MCF 10A (cell line): ENCODE measurements at regions not wholly inside any gene's neighbourhood (a gene's known extent, or its start where the extent isn't known, plus 50 kb on each side); places are given as distances from the start of the nearest gene placed in this dataset.

Experiments
- BruUV-seq: library from RNA; stranded (reverse); fragments of 400-500 nt; replicated peaks from 2 replicates; lab custom pipeline; 2021; lab: Mats Ljungman, UMichigan
- CTCF ChIA-PET: fragments of 300-600 bp; sonication (Branson Sonifier 250); formaldehyde crosslinking; extraction: SDS; loops from one replicate; lab custom pipeline; 2021; ENCODE audit warnings: antibody characterized with exemption, inconsistent platforms; lab: Yijun Ruan, JAX
- POLR2A ChIA-PET: fragments of 300-600, 350-650 bp; sonication (Branson Sonifier 250); formaldehyde crosslinking; extraction: SDS; loops from one replicate; lab custom pipeline; 2020; ENCODE audit warnings: antibody characterized with exemption, inconsistent platforms; lab: Yijun Ruan, JAX
- DNase-seq: peaks from one replicate; pipeline ENCODE4 v3.0.0-alpha.2; 2018; ENCODE audit not compliant: unreplicated experiment
- H3K27ac Mint-ChIP-seq: one replicate; pipeline ENCODE4 v1.8.0; 2022; ENCODE audit warnings: mild to moderate bottlenecking, low read depth, mixed read lengths; ENCODE audit not compliant: unreplicated experiment
- H3K27me3 Mint-ChIP-seq: one replicate; pipeline ENCODE4 v1.8.0; 2022; ENCODE audit warnings: mixed read lengths; ENCODE audit not compliant: insufficient read depth, unreplicated experiment
- H3K36me3 Mint-ChIP-seq: one replicate; pipeline ENCODE4 v1.8.0; 2022; ENCODE audit warnings: mild to moderate bottlenecking, moderate library complexity, mixed read lengths; ENCODE audit not compliant: insufficient read depth, unreplicated experiment
- H3K4me1 Mint-ChIP-seq: one replicate; pipeline ENCODE4 v1.8.0; 2022; ENCODE audit warnings: mixed read lengths; ENCODE audit not compliant: insufficient read depth, unreplicated experiment
- H3K4me3 Mint-ChIP-seq: one replicate; pipeline ENCODE4 v1.8.0; 2022; ENCODE audit warnings: mild to moderate bottlenecking, moderate library complexity, mixed read lengths; ENCODE audit not compliant: unreplicated experiment
- H3K9me3 Mint-ChIP-seq: one replicate; pipeline ENCODE4 v1.8.0; 2022; ENCODE audit warnings: mixed read lengths; ENCODE audit not compliant: unreplicated experiment
- intact Hi-C: fragments of 100-400 bp; cut with micrococcal nuclease; formaldehyde crosslinking; loops from 2 replicates; pipeline ENCODE4 v1.14.1; 2022
- TF ChIP-seq, protein P1 (sequence below): fragments of 200-600 bp; IDR thresholded peaks from one replicate; pipeline ENCODE4 v1.8.0; 2022; ENCODE audit warnings: antibody characterized with exemption, mild to moderate bottlenecking; ENCODE audit not compliant: unreplicated experiment

GRCh38 chr6:116992546-116992945 lies 115.5 kb downstream of the RFX6 start:
- ChIA-PET CTCF (no interaction called here), POLR2A (no interaction called here)
- H3K4me3 Mint-ChIP-seq: no peak overlapping the region
- H3K9me3 Mint-ChIP-seq: no peaks in the 10 kb centered on the region
- TF ChIP-seq, protein P1, sequence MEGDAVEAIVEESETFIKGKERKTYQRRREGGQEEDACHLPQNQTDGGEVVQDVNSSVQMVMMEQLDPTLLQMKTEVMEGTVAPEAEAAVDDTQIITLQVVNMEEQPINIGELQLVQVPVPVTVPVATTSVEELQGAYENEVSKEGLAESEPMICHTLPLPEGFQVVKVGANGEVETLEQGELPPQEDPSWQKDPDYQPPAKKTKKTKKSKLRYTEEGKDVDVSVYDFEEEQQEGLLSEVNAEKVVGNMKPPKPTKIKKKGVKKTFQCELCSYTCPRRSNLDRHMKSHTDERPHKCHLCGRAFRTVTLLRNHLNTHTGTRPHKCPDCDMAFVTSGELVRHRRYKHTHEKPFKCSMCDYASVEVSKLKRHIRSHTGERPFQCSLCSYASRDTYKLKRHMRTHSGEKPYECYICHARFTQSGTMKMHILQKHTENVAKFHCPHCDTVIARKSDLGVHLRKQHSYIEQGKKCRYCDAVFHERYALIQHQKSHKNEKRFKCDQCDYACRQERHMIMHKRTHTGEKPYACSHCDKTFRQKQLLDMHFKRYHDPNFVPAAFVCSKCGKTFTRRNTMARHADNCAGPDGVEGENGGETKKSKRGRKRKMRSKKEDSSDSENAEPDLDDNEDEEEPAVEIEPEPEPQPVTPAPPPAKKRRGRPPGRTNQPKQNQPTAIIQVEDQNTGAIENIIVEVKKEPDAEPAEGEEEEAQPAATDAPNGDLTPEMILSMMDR: no peak
- H3K27me3 Mint-ChIP-seq: peaks cover 65% of the 10 kb centered on the region
- no TSS peak for BruUV-seq
- intact Hi-C loops: no loop called here
- H3K4me1 Mint-ChIP-seq: no peaks in the 10 kb centered on the region
- no peak for DNase-seq
- no peaks in the 10 kb centered on the region for H3K36me3 Mint-ChIP-seq
- H3K27ac Mint-ChIP-seq: no peak overlapping the region

GRCh38 chr6:116994447-116994846 lies 117.4 kb downstream of the RFX6 start:
- no peaks in the 10 kb centered on the region for H3K36me3 Mint-ChIP-seq
- no TSS peak for BruUV-seq
- DNase-seq: no peak
- H3K27me3 Mint-ChIP-seq: peaks cover 68% of the 10 kb centered on the region
- intact Hi-C loops: no loop called here
- CTCF ChIA-PET: no interaction called here
- H3K4me3 Mint-ChIP-seq: no peak overlapping the region
- H3K27ac Mint-ChIP-seq: no peak overlapping the region
- H3K4me1 Mint-ChIP-seq: no peaks in the 10 kb centered on the region
- POLR2A ChIA-PET: no interaction called here
- TF ChIP-seq, protein P1: no peak
- H3K9me3 Mint-ChIP-seq: no peaks in the 10 kb centered on the region

- Mint-ChIP-seq H3K4me1 (no peaks in the 10 kb centered on the region), H3K9me3 (no peaks in the 10 kb centered on the region), H3K27ac (no peak overlapping the region), H3K4me3 (no peak overlapping the region), H3K36me3 (no peaks in the 10 kb centered on the region), H3K27me3 (peaks cover 72% of the 10 kb centered on the region)
- TF ChIP-seq, protein P1: no peak
- ChIA-PET CTCF (interaction anchor here (0.5 kb wide), 1 partner anchor 299 kb away, joined by 5 read pairs; no protein-coding TSS in a partner anchor), POLR2A (interaction anchor here (0.6 kb wide), 1 partner anchor 90 kb away, joined by 3 read pairs; no protein-coding TSS in a partner anchor)
- DNase-seq: no peak
- intact Hi-C loops: no loop called here
- no TSS peak for BruUV-seq
These were observed 119.8 kb downstream of the RFX6 start for GRCh38 chr6:116996842-116997241.

GRCh38 chr6:116997496-116997895 lies 120.5 kb downstream of the RFX6 start:
- H3K9me3 Mint-ChIP-seq: no peaks in the 10 kb centered on the region
- H3K27ac Mint-ChIP-seq: no peak overlapping the region
- DNase-seq: no peak
- TF ChIP-seq, protein P1: no peak
- H3K4me3 Mint-ChIP-seq: no peak overlapping the region
- H3K27me3 Mint-ChIP-seq: peaks cover 72% of the 10 kb centered on the region
- intact Hi-C loops: no loop called here
- no peaks in the 10 kb centered on the region for H3K4me1 Mint-ChIP-seq
- H3K36me3 Mint-ChIP-seq: no peaks in the 10 kb centered on the region
- BruUV-seq: no TSS peak
- ChIA-PET POLR2A (no interaction called here), CTCF (no interaction called here)
